Neural cell (in vitro differentiated cells): ENCODE measurements at regions not wholly inside any gene's neighbourhood (a gene's known extent, or its start where the extent isn't known, plus 50 kb on each side); places are given as distances from the start of the nearest gene placed in this dataset.

Source experiments
- EP300 ChIP-seq: fragments of 450-650 bp; conservative IDR thresholded peaks from 2 replicates; pipeline ENCODE4 v1.6.1; 2014; ENCODE audit warnings: antibody characterized with exemption, mild to moderate bottlenecking, moderate library complexity; ENCODE audit not compliant: poor library complexity, severe bottlenecking
- EZH2 ChIP-seq: fragments of 200-600, 300-800 bp; shearing (Covaris generic), sonication (generic); IDR thresholded peaks from 2 replicates; pipeline ENCODE4 v1.6.1; 2014; ENCODE audit warnings: antibody characterized with exemption, low read length, borderline replicate concordance, mild to moderate bottlenecking; ENCODE audit not compliant: insufficient read depth, poor library complexity, severe bottlenecking
- POLR2AphosphoS5 ChIP-seq: IDR thresholded peaks from 2 replicates; pipeline ENCODE4 v1.6.1; 2012
- RAD21 ChIP-seq: fragments of 450-650 bp; conservative IDR thresholded peaks from 2 replicates; pipeline ENCODE4 v1.6.1; 2014; ENCODE audit warnings: antibody characterized with exemption, mild to moderate bottlenecking, moderate library complexity
- SMC3 ChIP-seq: fragments of 450-650 bp; conservative IDR thresholded peaks from 2 replicates; pipeline ENCODE4 v1.6.1; 2014; ENCODE audit warnings: antibody characterized with exemption, mild to moderate bottlenecking, moderate library complexity; ENCODE audit not compliant: poor library complexity
- TAF1 ChIP-seq: IDR thresholded peaks from 2 replicates; pipeline ENCODE4 v1.6.1; 2012; ENCODE audit warnings: low read depth
- TF ChIP-seq, protein P1 (sequence below): fragments of 450-650 bp; IDR thresholded peaks from 2 replicates; pipeline ENCODE4 v1.5.1; 2014; ENCODE audit warnings: antibody characterized with exemption, mild to moderate bottlenecking, moderate library complexity; ENCODE audit not compliant: poor library complexity, severe bottlenecking
- TF ChIP-seq, protein P2 (sequence below): IDR thresholded peaks from 2 replicates; pipeline ENCODE4 v1.6.1; 2012; ENCODE audit warnings: borderline replicate concordance

DNA sequence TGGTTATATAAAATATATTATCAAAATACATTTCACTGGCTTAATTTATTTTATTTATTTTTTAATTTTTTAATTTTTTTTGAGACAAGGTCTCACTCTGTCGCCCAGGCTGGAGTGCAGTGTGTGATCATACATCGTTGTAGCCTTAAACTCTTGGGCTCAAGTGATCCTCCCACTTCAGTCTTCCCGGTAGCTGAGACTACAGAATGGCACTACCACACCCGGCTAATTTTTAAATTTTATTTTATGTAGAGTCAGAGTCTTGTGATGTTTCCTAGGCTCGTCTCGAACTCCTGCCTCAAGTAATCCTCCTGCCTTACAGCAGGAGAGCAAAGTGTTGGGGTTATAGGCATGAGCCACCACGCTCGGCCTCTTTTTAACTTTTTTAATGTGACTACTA, 143.8 kb downstream of the CEP135 start:
- TF ChIP-seq, protein P1, sequence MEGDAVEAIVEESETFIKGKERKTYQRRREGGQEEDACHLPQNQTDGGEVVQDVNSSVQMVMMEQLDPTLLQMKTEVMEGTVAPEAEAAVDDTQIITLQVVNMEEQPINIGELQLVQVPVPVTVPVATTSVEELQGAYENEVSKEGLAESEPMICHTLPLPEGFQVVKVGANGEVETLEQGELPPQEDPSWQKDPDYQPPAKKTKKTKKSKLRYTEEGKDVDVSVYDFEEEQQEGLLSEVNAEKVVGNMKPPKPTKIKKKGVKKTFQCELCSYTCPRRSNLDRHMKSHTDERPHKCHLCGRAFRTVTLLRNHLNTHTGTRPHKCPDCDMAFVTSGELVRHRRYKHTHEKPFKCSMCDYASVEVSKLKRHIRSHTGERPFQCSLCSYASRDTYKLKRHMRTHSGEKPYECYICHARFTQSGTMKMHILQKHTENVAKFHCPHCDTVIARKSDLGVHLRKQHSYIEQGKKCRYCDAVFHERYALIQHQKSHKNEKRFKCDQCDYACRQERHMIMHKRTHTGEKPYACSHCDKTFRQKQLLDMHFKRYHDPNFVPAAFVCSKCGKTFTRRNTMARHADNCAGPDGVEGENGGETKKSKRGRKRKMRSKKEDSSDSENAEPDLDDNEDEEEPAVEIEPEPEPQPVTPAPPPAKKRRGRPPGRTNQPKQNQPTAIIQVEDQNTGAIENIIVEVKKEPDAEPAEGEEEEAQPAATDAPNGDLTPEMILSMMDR, result no peak
- TF ChIP-seq SMC3 (no peak), EZH2 (no peak), TAF1 (no peak), POLR2AphosphoS5 (no peak), EP300 (no peak), RAD21 (no peak)
- TF ChIP-seq, protein P2, sequence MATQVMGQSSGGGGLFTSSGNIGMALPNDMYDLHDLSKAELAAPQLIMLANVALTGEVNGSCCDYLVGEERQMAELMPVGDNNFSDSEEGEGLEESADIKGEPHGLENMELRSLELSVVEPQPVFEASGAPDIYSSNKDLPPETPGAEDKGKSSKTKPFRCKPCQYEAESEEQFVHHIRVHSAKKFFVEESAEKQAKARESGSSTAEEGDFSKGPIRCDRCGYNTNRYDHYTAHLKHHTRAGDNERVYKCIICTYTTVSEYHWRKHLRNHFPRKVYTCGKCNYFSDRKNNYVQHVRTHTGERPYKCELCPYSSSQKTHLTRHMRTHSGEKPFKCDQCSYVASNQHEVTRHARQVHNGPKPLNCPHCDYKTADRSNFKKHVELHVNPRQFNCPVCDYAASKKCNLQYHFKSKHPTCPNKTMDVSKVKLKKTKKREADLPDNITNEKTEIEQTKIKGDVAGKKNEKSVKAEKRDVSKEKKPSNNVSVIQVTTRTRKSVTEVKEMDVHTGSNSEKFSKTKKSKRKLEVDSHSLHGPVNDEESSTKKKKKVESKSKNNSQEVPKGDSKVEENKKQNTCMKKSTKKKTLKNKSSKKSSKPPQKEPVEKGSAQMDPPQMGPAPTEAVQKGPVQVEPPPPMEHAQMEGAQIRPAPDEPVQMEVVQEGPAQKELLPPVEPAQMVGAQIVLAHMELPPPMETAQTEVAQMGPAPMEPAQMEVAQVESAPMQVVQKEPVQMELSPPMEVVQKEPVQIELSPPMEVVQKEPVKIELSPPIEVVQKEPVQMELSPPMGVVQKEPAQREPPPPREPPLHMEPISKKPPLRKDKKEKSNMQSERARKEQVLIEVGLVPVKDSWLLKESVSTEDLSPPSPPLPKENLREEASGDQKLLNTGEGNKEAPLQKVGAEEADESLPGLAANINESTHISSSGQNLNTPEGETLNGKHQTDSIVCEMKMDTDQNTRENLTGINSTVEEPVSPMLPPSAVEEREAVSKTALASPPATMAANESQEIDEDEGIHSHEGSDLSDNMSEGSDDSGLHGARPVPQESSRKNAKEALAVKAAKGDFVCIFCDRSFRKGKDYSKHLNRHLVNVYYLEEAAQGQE, result no peak
